ENCODE measurements at regions not wholly inside any gene's neighbourhood (a gene's known extent, or its start where the extent isn't known, plus 50 kb on each side); places are given as distances from the start of the nearest gene placed in this dataset.

DNA sequence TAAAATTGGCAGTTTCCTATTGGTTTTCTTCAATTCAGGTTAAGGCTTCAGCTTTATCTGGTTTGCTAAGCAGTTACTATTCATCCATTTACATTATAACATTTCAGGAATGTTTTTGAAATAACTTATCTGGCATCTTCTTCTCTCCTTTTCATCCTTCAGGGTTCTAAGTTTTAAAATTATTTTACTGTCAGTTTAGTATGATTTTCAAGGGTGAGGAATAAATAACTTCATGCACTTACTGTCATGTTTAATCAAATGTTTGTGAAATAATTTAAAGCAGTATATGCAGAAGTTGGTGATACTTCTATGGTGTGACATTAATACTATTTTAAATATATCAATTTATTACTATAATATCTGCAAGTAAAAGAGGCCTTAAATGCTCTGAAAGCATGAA lies 338.1 kb upstream of the MMS22L start:
- TF ChIP-seq, protein P1, sequence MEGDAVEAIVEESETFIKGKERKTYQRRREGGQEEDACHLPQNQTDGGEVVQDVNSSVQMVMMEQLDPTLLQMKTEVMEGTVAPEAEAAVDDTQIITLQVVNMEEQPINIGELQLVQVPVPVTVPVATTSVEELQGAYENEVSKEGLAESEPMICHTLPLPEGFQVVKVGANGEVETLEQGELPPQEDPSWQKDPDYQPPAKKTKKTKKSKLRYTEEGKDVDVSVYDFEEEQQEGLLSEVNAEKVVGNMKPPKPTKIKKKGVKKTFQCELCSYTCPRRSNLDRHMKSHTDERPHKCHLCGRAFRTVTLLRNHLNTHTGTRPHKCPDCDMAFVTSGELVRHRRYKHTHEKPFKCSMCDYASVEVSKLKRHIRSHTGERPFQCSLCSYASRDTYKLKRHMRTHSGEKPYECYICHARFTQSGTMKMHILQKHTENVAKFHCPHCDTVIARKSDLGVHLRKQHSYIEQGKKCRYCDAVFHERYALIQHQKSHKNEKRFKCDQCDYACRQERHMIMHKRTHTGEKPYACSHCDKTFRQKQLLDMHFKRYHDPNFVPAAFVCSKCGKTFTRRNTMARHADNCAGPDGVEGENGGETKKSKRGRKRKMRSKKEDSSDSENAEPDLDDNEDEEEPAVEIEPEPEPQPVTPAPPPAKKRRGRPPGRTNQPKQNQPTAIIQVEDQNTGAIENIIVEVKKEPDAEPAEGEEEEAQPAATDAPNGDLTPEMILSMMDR (IDR thresholded peaks at IDR 0.05), result no peak
- TF ChIP-seq EZH2 (IDR thresholded peaks at IDR 0.05; ENCODE audit: borderline replicate concordance, insufficient read depth, low read depth, low read length, poor library complexity, severe bottlenecking), result no peak

All from B cell (primary cell).